NCI-H460 (cell line): ENCODE measurements at regions not wholly inside any gene's neighbourhood (a gene's known extent, or its start where the extent isn't known, plus 50 kb on each side); places are given as distances from the start of the nearest gene placed in this dataset.
"Not testable (repeated sequence)": the region's sequence is repeated elsewhere in the genome, so short reads cannot be mapped to it uniquely, and the experiment has no call there.

Source experiments
- DNase-seq: peaks from one replicate; pipeline ENCODE4 v3.0.0-alpha.2; 2016; ENCODE audit warnings: low read depth; ENCODE audit errors: extremely low read depth

DNA sequence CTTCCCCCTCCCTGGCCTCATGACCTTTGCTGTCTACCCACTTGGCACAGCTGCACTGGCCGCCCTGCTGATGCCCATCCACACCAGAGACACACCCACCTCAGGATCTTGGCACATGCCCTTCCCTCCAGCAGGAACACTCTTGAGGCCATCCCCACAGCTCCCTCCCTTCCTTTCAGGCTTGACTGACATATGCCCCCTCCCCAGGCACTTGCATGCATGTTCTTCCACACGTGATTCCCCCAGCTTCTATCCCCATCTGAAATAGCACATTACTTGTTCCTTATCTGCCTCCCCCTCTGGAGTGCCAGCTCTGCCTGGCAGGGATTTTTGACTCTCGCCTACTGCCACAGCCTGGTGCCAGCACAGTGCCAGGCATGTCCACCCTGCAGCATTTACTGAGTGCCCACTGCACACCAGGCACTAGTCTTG lies 98.5 kb upstream of the SLC25A33 start:
- no peak for DNase-seq

DNA sequence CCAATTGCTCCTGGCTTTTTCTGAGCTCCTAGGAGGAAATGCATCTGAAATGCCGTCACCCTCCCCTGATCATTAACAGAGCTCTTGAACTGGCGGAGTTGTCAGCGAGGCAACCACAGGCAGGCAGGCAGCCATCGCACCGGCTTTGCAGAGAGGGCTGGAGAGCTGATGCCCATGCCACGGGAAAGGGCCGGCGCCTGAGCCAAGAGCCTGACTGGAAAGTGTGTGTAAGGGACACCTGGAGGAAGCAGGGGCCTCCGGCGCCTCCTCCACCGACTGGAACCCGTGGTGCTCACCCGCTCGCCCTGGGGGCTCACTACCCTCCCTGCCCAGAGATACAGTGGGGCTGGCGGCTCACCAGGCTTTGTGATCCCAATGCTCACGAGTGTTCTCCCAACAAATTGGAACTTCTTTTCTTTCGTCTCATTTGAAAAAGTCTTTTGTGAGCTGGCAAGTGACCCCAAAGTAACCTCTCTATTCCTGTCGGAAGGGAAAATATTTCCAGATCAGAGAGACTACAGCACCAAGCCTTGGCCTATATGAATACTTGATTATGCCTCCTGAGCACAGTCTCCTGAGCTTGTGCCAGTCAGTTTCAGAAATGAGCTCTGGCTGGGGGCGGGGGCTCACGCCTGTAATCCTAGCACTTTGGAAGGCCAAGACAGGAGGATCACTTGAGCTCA lies 97.7 kb upstream of the SLC25A33 start:
- DNase-seq = no peak

DNA sequence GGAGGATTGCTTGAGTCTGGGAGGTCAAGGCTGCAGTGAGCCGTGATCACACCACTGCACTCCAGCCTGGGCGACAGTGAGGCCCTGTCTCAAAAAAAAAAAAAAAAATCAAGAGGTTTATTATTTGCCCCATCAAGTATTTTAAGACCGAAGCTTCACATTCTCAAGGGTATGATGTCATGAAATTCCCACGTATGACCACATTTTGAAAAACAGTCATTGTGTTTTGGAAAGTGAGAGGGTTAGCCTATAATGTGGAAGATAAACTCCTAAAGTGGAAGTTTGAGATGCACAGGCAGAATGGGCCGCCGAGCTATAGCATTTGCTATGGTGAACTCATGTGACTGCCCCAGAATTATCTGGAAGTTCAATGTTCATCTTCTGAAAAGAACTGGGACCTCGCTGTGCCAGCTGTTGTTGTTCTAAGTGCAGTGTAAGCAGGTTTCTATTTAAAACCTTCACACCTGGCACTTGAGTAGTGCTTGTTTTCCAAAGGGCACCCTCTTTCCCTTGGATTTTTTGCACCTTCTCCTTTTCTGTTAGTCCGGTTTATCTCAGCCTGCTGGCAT lies 96.9 kb upstream of the SLC25A33 start:
- no peak for DNase-seq

DNA sequence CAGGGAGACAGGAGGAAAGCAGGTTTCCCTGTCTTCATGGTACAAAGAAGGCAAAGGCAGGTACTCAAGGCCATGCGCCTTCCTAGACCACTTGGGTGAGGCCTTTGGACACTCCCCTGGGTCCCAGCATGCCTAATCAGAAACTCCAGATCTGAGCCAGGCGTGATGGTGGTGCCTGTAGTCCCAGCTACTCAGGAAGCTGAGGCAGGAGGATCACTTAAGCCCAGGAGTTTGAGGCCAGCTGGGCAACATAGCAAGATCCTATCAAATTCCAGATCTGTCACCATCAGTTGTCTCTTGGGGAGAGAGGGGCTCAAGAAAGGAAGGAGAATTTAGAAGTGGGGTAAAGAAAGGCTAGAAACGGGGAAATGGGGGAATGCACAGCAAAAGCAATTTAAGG lies 96.3 kb upstream of the SLC25A33 start:
- no peak for DNase-seq

DNA sequence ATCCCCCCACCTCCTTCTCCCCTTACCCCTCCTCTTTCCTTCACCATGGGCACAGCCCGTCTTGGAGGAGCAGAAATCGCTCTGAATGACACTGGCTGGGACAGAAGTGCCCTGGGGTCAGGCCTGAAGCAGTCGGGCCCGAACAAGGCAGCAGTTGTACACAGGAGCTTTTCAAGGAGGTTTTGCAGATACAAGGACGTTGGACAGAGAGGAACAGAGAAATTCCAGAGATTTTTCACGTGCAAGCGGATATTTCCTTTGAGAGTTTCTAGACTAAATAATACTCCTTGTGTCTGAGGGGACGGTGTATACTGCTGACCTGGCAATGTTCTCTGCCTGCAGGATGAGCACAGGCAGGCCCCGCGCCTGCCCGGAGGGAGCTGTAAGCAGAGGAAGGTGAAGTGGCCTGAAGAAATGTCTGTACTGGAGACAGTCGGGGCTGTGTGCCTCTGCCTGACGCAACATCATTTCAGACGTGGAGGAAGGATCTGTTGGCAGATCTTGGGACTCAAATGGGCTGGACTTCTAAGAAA lies 95.3 kb upstream of the SLC25A33 start:
- DNase-seq = no peak

DNA sequence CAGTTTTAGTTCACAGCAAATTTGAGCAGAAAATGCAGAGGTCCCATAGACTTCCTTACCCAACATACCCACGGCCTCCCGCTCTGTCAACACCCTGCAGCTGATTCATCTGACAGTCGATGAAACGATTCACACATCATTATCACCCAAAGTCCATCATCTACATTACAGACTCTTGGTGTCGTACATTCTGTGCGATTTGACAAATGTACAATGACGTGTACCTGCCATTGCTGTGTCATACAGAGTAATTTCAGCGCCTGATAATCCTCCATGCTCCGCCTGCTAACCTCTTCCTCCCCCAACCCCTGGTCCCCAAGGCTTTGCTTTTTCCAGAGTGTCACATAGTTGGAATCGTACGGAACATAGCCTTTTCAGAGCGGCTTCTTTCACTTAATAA lies 94.7 kb upstream of the SLC25A33 start:
- DNase-seq = no peak

DNA sequence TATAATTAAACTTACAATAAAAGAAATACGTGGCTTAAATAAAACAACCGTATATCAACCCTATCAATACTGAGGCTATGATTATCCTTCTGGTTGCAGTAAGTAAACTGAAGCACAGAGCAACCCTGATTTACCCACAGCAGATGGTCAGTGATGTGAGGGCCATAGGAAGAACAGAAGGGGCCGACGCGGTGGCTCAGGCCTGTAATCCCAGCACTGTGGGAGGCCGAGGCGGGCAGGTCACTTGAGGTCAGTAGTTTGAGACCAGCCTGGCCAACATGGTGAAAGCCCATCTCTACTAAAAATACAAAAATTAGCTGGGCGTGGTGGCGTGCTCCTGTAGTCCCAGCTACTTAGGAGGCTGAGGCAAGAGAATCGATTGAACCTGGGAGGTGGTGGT lies 94.2 kb upstream of the SLC25A33 start:
- DNase-seq = not testable (repeated sequence)

DNA sequence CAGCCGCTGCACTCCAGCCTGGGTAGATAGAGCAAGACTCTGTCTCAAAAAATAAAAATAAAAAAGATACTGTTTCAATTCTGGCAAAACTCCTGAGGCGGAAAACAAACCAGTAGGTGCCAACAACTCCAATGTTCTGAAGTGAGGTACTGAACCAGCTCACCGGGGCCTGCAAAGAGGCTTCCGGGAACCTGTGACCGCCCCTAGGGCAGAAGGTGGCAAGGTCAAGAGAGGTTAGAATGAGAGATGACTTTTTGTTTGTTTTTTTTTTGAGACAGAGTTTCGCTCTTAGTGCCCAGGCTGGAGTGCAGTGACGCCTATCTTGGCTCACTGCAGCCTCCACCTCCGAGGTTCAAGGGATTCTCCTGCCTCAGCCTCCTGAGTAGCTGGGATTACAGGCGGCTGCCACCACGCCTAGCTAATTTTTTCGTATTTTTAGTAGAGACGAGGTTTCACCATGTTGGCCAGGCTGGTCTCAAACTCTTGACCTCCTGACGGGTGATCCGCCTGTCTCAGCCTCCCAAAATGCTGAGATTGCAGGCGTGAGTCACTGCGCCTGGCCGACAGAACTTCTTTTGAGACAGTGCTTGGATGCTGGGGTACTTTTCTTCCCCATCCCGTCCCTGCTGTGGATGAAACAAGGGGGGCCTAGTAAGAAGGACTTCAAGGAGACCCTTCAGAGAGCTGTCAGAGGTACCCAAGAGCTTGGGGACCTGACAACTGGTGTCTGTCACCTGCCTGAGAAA lies 91.9 kb upstream of the SLC25A33 start:
- no peak for DNase-seq

DNA sequence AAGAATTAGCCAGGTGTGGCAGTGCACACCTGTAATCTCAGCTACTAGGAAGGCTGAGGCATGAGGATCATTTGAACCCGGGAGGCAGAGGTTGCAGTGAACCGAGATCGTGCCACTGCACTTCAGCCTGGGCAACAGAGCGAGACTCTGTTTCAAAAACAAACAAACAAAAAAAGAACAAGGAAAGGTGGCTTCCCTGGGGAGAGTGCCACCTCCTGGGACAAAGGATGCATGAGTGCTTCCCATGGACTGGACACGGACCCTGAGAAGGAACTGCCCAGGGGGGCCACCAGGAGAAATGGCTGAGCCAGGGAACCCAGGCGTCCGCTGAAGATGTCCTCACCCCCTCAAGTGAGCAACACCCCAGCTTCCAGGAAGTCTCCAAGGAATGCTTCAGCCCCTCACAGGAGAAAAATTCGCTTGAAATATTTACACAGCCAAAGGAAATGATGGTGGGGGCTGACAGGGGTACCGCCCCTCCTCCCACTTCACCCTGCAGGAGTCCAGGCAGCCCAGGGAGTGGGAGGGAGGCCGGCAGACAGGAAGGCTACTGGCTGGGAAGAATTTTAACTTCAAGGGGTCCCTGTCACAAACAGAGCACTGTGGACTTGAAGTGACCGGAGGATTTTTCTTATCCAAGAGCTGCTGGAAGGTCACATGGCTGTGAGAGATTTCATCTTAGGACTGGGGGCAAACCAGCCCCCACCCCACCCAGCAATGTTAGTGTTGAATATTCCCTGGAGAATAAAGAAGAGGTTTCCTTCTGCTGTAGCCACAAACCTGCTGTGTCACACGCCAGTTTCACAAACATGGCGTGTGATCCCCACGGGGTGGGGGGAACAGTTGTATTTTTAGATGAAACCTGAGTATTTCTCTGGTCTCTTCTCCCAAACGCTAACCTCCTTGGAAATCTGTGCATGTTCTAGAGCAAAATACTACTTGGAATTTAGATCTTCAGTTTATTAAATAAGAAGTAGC lies 90.8 kb upstream of the SLC25A33 start:
- DNase-seq = no peak

DNA sequence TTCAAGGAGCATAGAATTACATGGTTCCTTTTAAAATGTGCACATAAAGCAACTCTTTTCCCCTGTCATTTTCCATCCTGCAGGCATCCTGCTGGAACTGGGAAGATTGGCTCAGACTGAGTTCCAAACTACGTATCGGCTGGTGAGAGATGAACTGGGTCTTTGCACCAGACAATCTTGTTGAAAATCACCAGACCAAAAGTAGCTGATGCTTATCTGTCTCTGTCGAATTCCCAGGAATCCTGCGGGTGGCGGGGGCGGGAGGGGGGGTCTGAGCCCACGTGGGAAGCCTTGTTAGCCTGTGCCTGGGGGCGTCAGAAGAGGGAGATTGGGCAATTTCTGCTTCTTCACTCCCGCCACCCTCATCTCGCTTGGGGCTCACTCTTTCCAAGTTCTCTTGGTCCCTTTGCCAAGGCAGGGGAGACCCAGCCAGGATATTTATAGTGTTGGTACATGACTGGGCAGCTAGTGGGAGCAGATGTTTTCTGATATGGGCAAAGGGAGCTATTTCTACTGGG lies 90.1 kb upstream of the SLC25A33 start:
- no peak for DNase-seq

DNA sequence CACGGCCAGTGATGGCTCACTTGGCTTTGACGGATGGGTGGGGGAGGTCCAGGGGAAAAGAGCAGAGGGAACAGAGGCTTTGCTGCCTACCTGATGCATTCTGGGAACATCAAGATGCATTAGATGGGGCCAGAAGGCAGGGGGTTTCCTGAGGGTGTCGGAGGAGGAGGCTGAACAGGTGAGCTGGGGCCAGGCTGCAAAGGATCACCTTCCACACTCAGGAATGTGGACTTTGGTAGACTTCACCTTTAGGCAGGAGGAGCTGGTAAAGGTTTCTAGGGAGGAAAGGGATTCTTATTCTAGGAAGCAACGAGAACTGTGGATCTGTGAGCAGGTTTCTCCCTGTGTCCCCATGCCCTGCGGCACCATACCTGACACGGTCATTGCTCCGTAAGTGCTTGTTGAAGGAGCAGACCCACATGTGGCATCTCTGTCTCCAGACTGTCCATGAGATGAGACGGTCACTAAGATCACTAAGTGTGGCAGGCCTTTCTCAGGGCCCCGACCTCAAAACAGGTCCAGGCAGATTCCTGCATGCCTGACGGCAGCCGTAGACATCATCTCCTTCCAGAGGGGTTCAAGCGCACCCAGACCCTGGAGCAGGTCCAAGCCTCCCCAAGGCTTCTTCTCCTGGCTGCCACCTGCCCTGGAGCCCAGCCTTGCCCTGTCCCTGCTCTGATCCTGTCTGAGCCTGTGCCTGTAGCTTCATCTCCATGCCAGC lies 89.1 kb upstream of the SLC25A33 start:
- DNase-seq = no peak

DNA sequence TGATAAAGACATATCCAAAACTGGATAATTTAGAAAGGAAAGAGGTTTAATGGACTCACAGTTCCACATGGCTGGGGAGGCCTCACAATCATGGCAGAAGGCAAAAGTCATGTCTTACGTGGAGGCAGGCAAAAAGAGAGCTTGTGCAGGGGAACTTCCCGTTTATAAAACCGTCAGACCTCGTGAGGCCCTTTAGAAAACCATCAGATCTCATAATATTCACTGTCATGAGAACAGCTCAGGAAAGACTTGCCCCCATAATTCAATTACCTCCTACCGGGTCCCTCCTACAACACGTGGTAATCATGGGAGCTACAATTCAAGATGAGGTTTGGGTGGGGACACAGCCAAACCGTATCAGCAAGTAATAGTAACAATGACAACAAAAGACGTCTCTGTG lies 88.2 kb upstream of the SLC25A33 start:
- DNase-seq = no peak

DNA sequence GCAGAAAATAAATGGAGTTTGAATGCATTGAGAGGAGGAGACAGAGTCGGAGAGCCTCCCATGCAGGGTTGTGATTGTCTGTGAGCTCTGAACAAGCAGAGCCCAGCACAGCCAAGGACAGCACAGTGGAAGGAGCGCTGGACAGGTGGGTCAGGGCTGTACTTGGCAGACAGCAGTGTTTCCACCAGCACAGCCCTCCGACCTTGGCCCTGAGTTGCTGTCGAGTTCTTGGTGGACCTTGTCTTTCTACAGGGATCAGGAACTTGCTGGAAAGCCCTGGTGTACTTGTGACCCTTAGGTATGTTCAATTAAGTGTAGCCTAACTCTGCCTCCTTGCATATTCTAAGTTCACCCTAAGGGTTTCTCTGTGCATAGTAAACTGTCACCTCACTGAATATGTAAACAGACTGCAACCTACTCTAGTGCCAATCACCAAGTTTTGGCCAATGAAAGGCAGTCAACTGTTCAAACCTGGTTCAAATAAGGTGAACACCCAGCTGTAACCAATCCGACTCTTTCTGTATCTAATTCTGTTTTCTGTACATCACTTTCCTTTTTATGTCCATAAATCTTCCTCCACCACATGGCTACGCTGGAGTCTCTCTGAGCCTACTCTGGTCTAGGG lies 86.6 kb upstream of the SLC25A33 start:
- no peak for DNase-seq

DNA sequence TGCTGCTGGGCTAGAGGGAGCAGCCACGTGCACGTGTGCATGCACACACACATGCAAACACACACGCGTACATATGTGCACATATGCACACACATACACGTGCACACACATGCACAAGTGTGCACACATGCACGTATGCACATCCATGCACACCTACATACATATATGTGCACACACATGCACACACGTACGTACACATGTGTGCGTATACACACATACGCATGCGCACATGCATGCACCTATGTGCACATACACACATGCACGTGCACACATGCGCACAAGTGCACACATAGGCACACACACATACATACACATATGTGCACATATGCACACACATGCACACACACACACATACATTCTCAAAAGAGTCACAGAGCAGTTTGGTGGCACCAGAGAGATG lies 85.9 kb upstream of the SLC25A33 start:
- DNase-seq = no peak

DNA sequence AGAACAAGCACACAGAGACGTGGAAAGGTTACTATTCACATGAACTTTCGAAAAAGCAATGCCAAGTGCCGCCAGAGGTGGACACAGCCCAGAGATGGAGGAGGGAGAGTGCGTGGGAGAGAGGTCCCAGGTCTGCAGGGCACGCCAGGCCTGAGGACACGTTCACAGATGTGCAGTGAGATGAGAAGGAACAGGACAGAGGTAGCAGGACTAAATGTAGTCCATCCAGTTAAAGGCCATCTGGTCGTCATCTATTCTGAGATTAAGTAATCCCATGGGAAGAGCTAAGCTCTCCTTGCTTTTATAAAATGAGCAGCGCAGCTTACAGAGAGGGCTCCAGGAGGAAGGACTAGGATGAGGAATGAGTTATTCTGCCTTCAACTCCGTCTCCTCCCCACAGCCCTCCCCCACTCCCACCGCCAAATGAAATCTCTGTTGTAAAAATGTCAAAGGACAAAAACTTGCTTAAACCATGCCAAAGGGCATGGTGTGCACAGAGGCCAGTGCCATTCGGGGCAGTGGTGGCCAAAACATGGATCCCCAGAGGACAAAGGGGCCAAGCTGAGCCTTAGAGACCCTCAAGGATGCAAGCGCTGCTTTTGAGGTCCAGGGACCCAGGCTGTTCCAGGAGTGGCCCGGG lies 85.4 kb upstream of the SLC25A33 start:
- DNase-seq = no peak

DNA sequence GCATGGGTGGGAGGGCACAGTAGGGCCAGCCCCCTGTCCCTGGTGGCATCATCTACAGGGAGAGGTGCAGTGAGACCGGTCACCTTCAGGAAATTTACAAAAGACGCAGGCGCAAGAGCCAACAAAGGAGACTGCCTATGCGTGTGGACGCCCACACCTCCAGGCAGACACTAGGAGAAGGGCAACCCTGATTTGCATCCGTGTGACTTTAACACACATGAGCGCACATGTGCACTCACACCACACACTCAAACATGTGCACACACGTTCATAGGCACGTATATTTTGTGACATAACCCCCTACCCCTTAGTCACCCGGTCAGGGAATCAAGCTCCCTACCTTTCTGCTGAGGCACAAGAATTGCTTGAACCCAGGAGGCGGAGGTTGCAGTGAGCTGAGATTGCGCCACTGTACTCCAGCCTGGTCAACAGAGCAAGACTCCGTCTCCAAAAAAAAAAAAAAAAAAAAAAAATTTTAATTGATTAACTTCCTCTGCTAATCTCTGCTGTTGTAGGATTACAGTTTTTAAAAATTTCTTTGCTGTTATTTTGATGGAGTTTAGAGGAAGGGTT lies 84.7 kb upstream of the SLC25A33 start:
- no peak for DNase-seq

DNA sequence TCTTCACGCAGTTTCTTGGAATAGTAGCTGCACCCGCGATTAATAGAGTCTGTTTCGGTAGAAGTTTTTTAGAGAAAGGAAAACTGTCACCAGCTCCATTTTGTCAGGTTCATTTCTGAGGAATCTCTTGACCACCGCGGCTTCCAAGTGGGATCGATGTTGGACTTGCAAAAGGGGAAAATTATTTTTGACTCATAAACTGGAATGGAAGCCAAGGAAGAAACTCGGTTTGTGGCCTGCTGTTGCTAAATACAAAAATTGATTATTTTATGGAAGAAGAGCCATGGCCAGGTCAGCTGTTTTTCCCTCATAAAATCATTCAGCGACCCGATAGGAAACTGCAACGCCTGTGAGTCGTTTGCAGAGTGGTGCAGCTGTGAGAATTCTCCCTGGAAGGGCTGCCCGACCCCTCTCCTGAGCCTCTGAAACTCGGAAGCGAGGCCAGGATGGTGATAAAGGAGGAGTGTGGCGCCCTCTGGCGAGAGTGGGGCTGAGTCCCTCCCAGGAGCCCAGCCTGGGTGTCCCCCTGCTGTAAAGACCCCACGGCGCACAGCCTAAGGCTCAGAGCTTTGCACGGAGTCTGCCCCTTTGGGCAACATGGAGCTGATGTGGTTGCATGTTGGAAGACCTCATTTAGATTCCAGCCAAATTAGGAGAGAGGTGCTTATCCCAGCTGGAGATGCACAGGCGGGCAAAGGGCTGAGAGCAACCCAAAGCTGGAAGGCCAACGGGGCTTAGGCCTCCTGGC lies 83.6 kb upstream of the SLC25A33 start:
- DNase-seq = peak; percentile 3

DNA sequence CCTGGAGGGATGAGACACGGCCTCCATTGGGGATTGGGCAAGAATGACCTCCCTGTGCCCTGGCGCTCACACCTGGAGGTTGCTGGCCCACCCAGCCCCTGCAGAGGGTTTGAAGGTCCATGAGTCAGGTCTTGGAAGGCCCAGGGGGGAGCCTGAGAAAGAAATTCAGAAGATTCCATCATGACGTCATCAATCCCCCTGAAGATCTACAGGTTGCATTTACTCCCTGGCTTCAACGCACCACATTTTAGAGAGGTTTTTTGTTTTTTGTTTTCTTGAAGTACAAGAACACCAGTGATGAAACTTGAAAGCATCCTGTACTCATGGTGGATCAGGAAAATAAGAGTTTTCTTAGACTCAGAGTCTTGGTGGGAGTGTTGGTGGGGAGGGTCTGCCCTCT lies 82.4 kb upstream of the SLC25A33 start:
- DNase-seq = no peak
